ENCODE measurements at regions not wholly inside any gene's neighbourhood (a gene's known extent, or its start where the extent isn't known, plus 50 kb on each side); places are given as distances from the start of the nearest gene placed in this dataset.

GRCh38 chr4:156496797-156497196, 474.8 kb downstream of the PDGFC start:
- no peak for DNase-seq (ENCODE audit: low read depth)

GRCh38 chr4:156495836-156496235, 475.8 kb downstream of the PDGFC start:
- no peak for DNase-seq (ENCODE audit: low read depth)

DNA sequence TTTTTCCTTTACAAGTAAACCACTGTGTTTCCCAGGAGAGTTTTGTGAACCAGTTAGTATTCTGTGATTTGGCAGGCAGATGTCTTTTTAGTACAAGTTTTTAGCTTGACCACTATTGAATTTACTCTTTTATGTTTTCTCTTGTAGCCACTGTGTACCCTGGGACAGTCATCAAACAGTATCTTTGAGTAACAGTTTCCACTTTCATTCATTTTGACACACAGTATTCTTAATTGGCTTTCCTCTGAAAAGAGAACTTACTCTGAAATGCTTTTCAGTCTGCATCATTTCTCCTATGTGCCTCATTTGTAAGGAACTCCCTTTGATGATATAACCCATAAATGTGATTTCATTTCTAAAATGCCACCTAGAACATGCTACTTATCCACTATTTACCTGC, 476.5 kb downstream of the PDGFC start:
- DNase-seq (ENCODE audit: low read depth) = no peak

- DNase-seq (ENCODE audit: low read depth) = no peak
Measured at GRCh38 chr4:156493858-156494257, 477.7 kb downstream of the PDGFC start.

DNA sequence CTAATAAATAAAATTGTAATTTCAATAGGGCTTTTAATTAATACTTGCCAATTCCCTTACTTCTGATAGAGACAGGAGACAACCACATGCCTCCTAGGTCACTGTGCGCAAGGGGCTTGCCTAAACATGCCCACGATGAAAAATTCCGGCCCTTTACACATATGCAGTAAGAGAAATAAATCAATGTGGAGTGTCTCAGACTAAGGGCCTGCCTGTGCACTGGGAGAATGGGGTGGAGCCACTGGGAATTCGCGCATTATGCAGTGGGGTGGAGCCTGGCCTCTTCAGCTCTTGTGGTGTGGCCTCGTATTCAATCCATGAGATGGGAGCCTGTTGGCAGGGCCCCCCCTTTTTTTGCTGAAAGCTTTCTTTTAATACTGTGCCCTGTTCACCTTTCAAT, 484.5 kb downstream of the PDGFC start:
- DNase-seq (ENCODE audit: low read depth) = no peak

DNA sequence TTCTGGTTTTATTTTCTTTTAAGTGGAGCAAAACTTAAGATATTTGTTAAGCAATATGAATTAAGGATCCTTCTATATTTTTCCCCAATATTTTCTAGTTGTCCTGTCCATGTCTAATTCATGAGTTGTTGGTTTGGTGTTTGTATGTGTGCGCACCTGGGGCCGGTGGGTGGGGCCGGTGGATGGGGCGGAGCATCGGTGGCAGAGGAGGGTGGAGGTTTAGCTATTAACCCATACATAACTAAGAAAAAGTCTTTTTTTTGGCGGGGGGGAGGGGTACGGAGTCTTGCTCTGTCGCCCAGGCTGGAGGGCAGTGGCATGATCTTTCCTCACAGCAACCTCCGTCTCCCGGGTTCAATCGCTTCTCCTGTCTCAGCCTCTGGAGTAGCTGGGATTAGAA, 489.8 kb downstream of the PDGFC start:
- no peak for DNase-seq (ENCODE audit: low read depth)

DNA sequence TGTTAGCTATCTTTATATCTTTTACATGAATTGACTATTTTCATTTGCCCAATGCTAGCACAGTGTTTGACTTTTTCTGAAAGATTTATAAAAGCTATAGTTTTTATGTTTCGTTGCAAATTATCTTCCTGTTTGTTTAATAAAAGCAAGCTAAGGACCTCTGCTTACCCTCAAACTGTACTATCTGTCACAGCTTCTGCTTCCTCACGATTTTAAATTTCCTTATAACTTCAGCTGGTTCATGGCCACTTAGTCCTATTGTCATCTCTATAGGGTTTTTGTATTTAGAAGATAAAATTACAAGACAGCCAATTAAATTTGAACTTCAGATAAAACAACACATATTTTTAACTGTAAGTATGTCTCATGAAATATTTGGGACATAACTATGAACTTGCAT, 494.0 kb downstream of the PDGFC start:
- no peak for DNase-seq (ENCODE audit: low read depth)

DNA sequence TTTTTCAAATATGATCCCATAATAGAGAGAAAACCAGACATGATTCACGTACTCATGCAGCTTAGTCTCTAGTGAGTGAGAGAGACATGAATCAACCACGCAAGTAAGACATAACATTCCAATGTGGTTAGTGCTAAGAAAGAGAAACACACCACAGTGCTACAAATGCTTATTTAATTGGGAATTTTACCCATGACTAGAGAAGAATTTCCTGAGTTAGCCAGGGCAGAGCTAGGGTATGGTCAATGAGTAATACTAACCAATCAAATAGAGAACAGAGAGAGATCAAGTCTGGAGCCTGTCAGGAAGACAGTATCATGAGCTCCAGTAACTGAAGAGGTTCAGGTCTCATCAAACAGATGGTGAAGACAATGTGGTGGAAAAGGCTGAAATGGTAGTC, 495.2 kb downstream of the PDGFC start:
- peak; percentile 96 for DNase-seq (ENCODE audit: low read depth)

DNA sequence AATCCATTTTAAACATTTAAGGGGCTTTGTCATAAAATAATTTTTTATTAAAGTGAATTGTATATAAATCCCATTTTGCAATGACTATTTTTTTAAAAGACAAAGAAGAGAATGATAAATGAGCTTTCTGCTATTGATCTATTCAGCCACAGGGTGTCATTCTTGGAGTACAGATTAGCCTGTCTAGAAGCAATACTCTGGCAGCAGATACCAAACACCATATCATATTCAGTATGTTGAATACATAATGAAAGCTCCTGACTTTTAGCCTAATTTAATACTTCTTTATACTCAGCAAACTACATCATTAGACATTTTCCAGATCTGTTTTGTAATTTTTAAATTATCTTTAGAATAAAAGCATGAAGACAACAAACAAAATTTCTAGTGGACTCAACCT, 496.3 kb downstream of the PDGFC start:
- DNase-seq (ENCODE audit: low read depth) = peak; percentile 65

DNA sequence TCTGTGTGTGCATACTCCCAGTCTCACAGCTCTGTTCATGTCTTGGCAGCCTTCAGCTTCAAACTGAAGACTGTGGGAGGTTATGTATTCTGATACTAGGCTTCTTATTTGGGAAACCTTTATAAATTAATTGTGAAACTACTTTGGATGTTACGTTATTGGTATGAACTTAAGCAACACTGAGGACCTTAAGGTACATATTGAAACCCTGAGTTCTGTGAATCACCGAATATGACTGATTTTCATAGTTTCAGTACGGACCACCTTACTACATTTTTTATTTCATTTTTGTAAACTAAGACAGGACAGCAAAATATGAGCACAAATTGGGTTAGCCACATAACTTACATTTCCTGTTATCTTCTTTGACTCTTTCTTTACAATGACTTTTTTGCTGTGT, 498.4 kb downstream of the PDGFC start:
- no peak for DNase-seq (ENCODE audit: low read depth)

- DNase-seq (ENCODE audit: low read depth) = peak; percentile 24
Measured at GRCh38 chr4:156472624-156473023, 499.0 kb downstream of the PDGFC start.

GRCh38 chr4:156459584-156459983, 505.9 kb upstream of the CTSO start:
- no peak for DNase-seq (ENCODE audit: low read depth)

GRCh38 chr4:156456830-156457229, 503.2 kb upstream of the CTSO start:
- DNase-seq (ENCODE audit: low read depth) = no peak

GRCh38 chr4:156443488-156443887, 489.8 kb upstream of the CTSO start:
- no peak for DNase-seq (ENCODE audit: low read depth)

DNA sequence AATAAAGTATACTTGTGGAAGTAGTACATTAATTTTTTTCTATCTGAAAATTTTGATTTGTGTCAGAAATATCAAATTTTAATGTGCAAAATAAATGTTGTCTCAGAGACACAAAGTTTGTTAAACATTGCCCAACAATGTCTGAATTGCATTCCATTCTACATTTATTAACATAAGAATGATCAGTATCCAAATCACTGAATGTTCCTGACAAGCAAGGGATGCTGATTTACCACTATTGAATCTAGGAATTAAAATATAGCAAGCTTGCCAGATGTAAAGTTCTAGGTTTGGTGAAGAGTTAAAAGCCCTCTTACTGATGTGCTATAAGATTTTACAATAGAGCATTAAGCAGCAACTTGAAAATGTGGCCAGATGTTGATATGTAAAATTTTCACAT, 489.2 kb upstream of the CTSO start:
- no peak for DNase-seq (ENCODE audit: low read depth)

DNA sequence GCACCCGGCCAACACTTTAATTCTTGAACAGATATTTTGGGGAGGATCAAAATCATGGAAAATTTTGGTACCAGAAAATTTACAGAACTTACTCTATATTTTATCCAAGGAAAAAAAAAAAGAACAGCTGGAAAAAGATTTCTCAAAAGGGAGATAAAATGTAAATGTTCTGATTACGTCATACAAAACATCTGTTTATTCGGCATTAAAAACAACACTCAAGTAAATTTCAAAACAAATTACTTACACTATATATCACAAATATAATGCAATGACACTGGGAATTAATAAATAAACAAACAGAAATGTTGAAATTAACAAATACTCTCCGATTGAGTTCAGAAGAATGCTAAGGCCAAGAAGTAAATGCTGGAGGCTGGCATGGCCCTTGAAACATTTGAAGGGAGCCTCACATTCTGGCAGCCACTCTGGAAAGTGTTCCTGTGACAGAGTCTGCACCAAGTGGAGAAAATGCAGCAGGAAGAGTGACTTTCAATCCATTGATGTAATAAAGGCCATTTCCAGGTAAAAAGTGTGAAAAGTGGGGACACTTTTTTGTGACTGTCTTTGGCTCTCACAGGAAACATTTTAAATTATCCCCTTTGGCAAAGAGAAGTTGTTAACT, 486.0 kb upstream of the CTSO start:
- no peak for DNase-seq (ENCODE audit: low read depth)

GRCh38 chr4:156437666-156438065, 484.0 kb upstream of the CTSO start:
- DNase-seq (ENCODE audit: low read depth) = no peak

- peak; percentile 20 for DNase-seq (ENCODE audit: low read depth)
Measured at GRCh38 chr4:156422576-156422975, 468.9 kb upstream of the CTSO start.

DNA sequence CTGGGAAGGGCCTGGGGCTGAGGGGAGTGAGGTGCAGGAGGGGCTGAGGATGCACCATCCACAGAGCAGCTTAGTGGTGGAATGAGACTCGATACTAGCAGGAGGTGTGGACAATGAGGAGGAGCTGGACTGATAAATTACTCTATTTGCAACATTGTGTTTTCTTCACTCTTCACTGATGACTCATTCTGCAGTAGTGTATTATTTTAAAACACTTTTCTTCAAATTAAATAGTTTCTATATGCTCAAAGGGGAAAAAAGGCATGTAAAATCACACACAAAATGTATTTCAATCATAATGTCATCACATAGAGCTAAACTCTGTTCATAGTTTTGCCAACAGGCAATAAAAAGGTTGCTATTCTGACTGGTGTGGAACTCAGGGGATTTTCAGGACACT, 467.0 kb upstream of the CTSO start:
- DNase-seq (ENCODE audit: low read depth) = peak; percentile 73

GRCh38 chr4:156419080-156419685, 465.5 kb upstream of the CTSO start:
- DNase-seq (ENCODE audit: low read depth) = peak; percentile 82

- DNase-seq (ENCODE audit: low read depth) = no peak
Measured at GRCh38 chr4:156414406-156414805, 460.7 kb upstream of the CTSO start.

DNA sequence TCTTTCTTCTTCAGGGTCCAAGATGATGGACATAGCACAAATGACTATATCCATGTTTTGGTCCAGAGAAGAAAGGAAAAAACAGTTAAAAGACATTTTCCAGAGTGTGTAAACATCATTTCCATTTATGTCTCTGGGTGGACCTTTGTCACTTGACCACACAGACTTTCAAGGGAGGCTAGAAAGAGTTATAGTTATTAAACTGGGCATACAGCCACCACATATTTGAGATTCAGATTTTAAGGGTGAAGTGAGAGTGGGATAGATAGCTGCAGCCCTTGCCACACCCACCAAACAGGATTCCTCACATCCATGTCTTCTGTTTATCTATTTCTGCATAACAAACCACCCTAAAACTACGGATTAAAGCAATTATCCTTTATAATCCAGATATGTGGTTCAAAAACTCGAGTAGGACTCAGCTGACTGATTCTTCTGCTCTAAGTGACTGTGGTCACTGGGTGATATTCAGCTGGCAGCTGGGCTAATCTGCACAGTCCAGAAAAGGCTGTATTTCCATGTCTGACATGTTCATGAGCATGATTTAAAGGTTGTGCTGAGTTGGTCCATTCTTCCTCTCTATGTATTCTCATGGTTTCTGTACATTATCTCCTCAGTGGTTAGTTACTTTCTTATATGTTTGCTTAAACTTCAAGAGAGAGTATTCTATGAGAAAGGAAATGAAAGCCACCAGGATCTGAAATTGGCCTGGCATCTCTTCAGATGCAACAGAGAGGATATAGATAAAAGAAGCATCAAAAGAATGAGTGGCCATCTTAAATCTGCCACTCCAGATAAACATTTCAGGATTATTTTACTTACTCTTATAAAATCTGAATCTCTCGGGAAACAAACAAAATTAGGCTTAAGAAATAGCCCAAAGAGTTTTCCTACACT, 459.8 kb upstream of the CTSO start:
- DNase-seq (ENCODE audit: low read depth) = no peak

DNA sequence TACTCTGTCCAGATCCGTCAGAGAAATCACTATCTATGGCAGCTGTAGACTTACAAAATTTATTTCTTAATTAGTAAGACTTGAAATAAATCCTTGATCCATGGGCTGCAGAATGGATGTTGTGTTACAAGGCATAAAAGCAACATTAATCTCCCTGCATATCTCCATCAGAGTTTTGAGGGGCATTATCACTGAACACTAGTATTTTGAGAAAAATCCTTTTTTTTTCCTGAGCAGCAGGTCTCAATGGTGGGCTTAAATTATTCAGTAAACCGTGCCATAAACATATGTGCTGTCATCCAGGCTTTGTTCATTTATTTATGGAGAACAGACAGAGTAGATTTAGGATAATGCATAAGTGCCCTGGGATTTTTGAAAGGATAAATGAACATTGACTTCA, 457.9 kb upstream of the CTSO start:
- DNase-seq (ENCODE audit: low read depth) = no peak

Measured in amniotic epithelial cell (primary cell).